Subcutaneous abdominal adipose tissue (tissue), 5 donors: ENCODE measurements at regions not wholly inside any gene's neighbourhood (a gene's known extent, or its start where the extent isn't known, plus 50 kb on each side); places are given as distances from the start of the nearest gene placed in this dataset.

Experiments used
- H3K27ac ChIP-seq: one replicate; pipeline ENCODE4 v1.7.0; 2013; ENCODE audit warnings: low read depth, mild to moderate bottlenecking, inconsistent platforms, low read length, moderate library complexity
- H3K27me3 ChIP-seq, 5 donors: one replicate each; pipeline ENCODE4 v1.7.0; 2013; ENCODE audit warnings: low read length in 5 of 5, inconsistent platforms in 1 of 5; ENCODE audit not compliant: control insufficient read depth in 5 of 5, insufficient read depth in 4 of 5
- H3K36me3 ChIP-seq, 5 donors: one replicate each; pipeline ENCODE4 v1.7.0; 2013; ENCODE audit warnings: low read length in 5 of 5; ENCODE audit not compliant: control insufficient read depth in 5 of 5, insufficient read depth in 5 of 5
- H3K4me1 ChIP-seq, 5 donors: one replicate each; pipeline ENCODE4 v1.7.0; 2013; ENCODE audit warnings: low read length in 5 of 5, mild to moderate bottlenecking in 3 of 5, moderate library complexity in 1 of 5; ENCODE audit not compliant: control insufficient read depth in 5 of 5, insufficient read depth in 5 of 5
- H3K4me3 ChIP-seq, 5 donors: one replicate each; pipeline ENCODE4 v1.7.0; 2013; ENCODE audit warnings: low read length in 5 of 5, low read depth in 1 of 5
- H3K9ac ChIP-seq, 5 donors: one replicate each; pipeline ENCODE4 v1.7.0; 2013; ENCODE audit warnings: low read length in 5 of 5, mild to moderate bottlenecking in 4 of 5, moderate library complexity in 3 of 5
- H3K9me3 ChIP-seq, 5 donors: one replicate each; pipeline ENCODE4 v1.7.0; 2013; ENCODE audit warnings: low read length in 5 of 5; ENCODE audit not compliant: control insufficient read depth in 5 of 5
- donor health status: healthy.
- donor health status: healthy.
- donor health status: healthy.
- donor health status: healthy.
- donor health status: healthy.

DNA sequence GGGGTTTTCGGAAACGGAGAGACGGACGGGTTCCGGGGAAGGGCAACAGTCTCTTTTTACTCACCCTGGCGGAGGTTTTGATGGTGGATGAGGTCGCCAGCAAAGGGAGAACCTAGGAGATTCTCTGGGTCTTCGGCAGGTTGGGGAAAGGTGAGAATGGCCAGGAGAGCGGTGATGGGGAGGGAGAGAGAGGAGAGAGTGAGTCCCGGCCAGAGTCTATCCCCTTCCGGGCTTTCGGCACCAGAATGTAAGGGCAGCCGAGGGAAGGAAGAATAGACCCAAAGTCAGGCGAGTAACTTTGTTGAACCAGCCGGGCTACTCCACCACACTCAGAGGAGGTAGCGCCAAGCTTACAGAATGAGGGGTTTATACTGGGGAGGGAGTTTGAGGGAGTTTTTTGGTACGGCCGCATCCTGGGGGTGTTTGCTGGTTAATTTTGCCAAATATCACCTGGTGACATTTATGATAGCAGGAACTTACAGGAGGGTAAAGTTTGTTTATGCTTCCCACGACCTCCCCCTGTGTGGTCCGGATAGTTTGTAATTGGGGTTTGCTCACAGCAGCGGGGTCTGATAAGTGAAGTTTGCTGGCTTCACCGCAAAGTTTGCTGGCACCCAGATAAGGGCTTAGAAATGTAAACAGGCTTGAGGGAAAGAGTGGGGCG is 141.1 kb upstream of the ETV3 start:
- H3K27ac ChIP-seq, result no peak overlapping the region
- H3K9me3 ChIP-seq, result peaks cover 0 to 3% (median 0%) of the 10 kb centered on the region in 5 donors
- peaks cover 7 to 39% (median 9%) of the 10 kb centered on the region in 5 donors for H3K27me3 ChIP-seq
- no peak overlapping the region for H3K9ac ChIP-seq
- no peaks in the 10 kb centered on the region for H3K4me1 ChIP-seq
- H3K4me3 ChIP-seq, result no peak overlapping the region
- H3K36me3 ChIP-seq, result no peaks in the 10 kb centered on the region

DNA sequence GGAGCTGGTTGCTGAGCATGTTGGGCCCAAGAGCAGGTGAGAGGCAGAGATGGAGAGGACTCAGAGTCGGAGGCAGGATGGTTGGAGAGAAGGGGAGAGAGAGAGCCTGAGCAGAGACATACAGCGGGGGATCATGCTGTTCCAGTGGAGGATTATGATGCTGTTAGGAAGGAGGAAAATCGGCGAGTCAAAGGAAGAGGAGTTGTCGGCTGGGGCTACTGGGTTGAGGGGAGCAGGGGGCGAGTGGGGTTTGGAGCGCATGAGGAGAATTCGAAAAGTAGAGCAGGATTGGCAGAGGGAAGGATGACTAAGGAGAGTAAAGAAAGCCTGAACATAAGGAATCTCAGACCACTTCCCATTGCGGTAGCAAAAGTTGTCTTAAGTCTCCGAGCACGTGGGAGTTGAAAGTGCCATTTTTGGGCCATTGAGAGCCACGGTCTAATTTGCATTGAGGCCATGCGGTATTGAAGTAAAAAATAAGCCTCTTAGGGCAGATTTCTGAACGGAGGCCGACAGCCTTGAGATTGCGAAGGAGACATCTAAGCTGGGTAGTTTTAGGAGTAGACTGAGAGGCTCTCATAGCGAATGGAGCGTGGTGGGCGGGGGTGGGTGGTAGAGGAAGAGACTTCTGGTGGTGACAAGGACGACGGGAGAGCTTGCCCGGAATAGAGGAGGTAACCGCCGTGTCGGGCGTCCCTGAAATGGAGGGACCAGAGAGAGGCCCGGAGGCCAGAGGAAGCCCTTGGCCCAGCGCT is 140.4 kb upstream of the ETV3 start:
- Histone ChIP-seq H3K27ac (no peak overlapping the region), H3K27me3 (peaks cover 7 to 35% (median 11%) of the 10 kb centered on the region in 5 donors), H3K36me3 (no peaks in the 10 kb centered on the region), H3K4me1 (no peaks in the 10 kb centered on the region), H3K9me3 (no peaks in the 10 kb centered on the region), H3K9ac (no peak overlapping the region), H3K4me3 (no peak overlapping the region)

DNA sequence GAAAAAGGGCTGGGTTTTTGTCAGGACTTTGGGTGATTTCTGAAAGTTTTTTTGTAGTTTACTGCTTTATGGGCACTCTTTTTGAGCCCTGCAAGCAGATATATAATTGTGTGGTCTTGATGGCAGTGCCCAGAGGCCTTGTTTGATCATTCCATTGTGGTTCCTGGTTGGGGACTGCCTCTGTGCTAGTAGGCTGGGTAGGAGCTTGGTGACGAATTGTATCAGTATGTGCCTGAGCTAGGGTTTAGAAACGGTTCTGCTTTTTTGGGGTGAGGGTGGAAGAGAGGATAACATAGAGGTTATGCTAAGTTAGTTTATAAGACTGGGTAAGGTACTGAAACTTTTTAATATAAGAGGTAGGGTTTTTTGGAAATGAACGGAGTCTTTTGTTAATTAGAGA is 139.7 kb upstream of the ETV3 start:
- Histone ChIP-seq H3K27ac (no peak overlapping the region), H3K9ac (no peak overlapping the region), H3K4me1 (no peaks in the 10 kb centered on the region), H3K27me3 (peaks cover 7 to 35% (median 11%) of the 10 kb centered on the region in 5 donors), H3K36me3 (no peaks in the 10 kb centered on the region), H3K4me3 (no peak overlapping the region), H3K9me3 (no peaks in the 10 kb centered on the region)

DNA sequence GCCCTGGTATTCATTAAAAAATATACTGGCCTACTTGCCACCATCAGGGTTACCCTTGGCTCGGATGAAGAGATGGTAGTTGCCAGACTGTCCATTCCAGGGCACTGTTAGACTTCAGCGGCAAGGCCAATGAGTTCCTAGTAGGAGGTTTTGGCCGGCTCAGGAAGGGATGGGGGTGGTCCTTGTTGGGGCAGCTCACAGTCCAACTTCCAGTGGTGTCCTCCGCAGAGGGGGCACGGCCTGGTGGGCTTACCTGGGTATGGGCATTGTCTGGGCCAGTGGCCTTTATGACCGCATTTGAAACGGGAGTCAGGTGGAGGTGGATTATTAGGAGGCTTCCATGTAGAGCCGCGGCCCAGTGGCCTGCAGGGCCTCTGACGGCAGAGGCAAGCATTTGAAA is 139.1 kb upstream of the ETV3 start:
- Histone ChIP-seq H3K36me3 (no peaks in the 10 kb centered on the region), H3K4me3 (no peak overlapping the region), H3K27ac (no peak overlapping the region), H3K9ac (no peak overlapping the region), H3K27me3 (peaks cover 7 to 35% (median 11%) of the 10 kb centered on the region in 5 donors), H3K9me3 (no peaks in the 10 kb centered on the region), H3K4me1 (no peaks in the 10 kb centered on the region)

DNA sequence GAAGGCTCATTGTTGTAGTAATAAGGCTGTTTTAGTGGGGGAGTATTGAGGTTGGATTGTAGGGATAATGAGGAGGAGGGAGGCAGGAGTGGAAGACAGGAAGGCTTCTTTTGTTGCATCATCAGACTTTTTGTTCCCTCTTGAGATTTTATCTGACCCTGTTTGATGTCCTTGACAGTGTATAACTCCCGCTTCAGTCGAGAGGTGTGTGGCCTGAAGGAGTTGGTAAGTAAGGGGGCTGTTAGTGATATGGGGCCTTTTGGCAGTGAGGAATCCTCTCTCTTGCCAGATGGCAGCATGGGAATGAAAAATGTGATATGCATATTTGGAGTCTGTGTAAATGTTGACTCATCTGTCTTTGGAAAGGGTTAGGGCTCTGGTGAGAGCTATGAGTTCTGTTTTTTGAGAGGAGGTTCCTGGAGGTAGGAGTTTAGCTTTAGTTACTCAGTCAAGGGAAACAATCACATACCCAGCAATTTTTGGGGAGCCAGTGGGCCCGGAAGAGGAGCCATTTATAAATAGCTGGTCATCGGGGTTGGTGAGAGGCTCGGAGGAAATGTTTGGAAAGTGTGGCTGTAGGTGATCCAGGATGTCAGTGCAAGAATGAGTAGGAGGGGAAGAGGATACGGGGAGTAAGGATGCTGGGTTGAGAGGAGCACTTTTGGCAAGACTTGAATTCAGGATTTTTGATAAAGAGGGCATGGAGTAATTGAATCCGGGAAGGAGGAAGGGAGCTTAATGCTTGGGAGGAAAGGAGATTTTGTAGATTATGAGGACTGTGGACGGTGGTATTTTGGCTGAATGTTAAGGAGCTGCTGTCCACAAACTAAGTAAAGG is 136.7 kb upstream of the ETV3 start:
- peaks cover 7 to 30% (median 10%) of the 10 kb centered on the region in 5 donors for H3K27me3 ChIP-seq

DNA sequence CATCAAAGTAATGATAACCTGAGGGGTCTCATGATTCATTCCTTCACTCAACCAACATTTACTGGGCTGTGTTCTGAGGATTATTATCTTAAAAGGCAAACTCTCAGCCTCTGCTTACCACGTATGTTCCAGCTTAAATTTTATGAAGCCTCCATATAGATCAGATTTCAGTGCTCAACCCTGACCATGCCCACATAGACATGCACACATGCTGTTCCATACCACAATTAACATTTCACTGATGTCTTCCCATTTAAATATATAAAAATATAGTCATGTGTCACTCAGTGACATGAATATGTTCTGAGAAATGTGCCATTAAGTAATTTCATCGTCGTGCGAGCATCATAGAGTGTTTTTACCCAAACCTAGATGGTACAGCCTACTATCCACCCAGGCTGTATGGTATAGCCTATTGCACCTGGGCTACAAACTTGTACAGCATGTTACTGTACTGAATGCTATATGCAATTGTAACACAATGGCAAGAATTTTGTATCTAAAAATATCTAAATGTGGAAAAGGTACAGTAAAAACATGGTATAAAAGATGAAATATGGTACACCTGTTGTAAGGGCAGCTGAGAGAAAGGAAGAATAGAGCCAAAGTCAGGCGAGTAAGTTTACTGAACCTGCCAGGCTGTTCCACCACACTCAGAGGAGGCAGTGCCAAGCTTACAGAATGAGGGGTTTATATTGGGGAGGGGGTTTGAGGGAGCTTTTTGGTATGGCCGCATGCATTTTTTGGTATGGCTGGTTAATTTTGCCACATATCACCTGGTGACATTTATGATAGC is 134.7 kb upstream of the ETV3 start:
- Histone ChIP-seq H3K36me3 (no peaks in the 10 kb centered on the region), H3K4me3 (no peak overlapping the region), H3K9ac (no peak overlapping the region), H3K27ac (no peak overlapping the region), H3K4me1 (no peaks in the 10 kb centered on the region), H3K27me3 (peaks cover 4 to 17% (median 5%) of the 10 kb centered on the region in 5 donors), H3K9me3 (peaks cover 0 to 3% (median 0%) of the 10 kb centered on the region in 5 donors)

More for the DNA sequence above, 136.7 kb upstream of the ETV3 start:
- H3K36me3 ChIP-seq, result no peaks in the 10 kb centered on the region
- no peak overlapping the region for H3K27ac ChIP-seq
- H3K9ac ChIP-seq, result no peak overlapping the region
- no peaks in the 10 kb centered on the region for H3K4me1 ChIP-seq
- peaks cover 0 to 3% (median 0%) of the 10 kb centered on the region in 5 donors for H3K9me3 ChIP-seq
- H3K4me3 ChIP-seq, result no peak overlapping the region

DNA sequence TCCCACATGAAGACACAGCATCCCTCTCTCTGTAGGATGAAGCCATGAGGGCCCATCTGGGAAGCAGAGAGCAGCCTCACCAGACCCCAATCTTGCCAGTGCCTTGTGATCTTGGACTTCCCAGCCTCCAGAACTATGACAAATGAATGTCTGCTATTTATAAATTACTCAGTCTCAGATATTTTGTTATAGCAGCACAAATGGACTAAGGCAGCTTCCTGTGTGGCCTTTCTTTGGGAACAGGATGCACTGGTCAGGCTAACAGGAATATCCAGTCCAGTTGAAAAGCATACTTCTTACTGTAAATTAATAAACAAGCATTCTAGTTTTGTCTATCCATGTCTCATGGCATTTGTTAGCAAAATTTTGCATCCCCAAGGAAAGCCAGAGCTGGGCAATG is 134.1 kb upstream of the ETV3 start:
- H3K9ac ChIP-seq, result no peak overlapping the region

DNA sequence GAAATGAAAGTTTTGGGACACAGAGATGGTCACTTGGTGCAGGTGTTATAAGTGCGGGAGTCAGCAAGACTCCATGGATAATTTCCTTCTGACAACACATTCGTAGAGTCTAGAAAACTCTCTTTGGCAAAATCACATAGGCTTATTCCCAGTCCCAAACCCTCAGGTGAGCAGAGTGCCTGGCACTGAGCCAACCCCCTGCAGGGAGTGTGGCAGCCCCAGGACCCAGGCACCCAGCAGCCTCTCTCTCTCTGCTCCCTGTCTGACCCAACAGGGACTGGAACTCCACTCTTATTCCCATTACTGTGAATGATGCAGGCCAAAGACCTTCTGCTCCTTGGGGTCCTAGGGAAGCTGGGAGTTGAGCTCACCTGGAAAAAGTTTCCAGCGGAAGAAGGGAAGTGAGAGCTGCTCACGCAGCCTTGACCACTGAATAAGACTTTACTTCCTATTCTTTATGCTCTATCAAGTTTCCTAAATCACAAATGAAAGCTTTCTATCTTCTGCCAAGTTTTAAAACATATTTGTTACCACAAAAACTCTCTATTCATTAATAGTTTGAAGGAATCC is 132.6 kb upstream of the ETV3 start:
- Histone ChIP-seq H3K36me3 (no peaks in the 10 kb centered on the region), H3K4me1 (no peaks in the 10 kb centered on the region), H3K4me3 (no peak overlapping the region), H3K27me3 (peaks cover 2 to 13% (median 4%) of the 10 kb centered on the region in 5 donors), H3K9ac (no peak overlapping the region), H3K9me3 (peaks cover 0 to 3% (median 0%) of the 10 kb centered on the region in 5 donors), H3K27ac (no peak overlapping the region)

More for the DNA sequence above, 134.1 kb upstream of the ETV3 start:
- Histone ChIP-seq H3K27me3 (peaks cover 4 to 22% (median 5%) of the 10 kb centered on the region in 5 donors), H3K4me1 (no peaks in the 10 kb centered on the region), H3K9me3 (peaks cover 0 to 3% (median 0%) of the 10 kb centered on the region in 5 donors), H3K36me3 (no peaks in the 10 kb centered on the region), H3K27ac (no peak overlapping the region), H3K4me3 (no peak overlapping the region)

DNA sequence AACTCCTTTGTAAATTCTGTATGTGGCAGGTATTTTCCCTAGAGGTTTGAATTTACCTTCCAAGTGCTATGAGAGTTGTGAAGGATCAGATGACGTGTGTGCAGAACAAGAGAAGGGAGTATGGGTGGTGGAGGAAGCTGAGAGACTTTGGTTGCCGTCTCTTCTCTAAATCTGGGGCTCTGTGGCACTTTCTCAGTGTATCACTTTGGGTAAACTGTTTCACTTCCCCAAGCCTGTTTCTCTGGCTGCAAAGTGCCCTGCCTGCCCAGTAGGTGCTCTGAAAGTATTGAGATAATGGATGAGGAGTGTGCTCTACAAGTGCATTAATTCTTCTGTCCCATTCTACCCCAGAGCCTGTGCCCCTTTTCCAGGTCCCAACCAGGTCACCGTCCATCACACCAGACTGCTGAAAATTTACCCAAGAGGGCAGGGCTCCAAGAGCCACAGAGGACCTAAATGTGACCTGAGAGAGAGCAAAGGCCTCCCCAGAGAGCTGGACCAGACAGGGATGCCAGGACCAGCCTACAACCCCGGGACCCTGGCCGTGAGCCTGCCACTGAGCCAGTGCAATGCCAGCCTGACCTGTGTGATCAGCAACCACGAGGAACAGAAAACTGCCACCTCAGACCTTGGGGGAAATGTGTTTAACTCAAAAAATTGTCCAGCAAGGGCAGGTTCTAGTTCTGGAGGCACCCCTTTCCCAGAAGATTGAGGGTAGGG is 131.6 kb upstream of the ETV3 start:
- H3K36me3 ChIP-seq, result no peaks in the 10 kb centered on the region
- peaks cover 0 to 3% (median 0%) of the 10 kb centered on the region in 5 donors for H3K9me3 ChIP-seq
- H3K27ac ChIP-seq, result no peak overlapping the region
- H3K27me3 ChIP-seq, result peaks cover 2 to 6% (median 4%) of the 10 kb centered on the region in 5 donors
- H3K4me1 ChIP-seq, result no peaks in the 10 kb centered on the region
- H3K9ac ChIP-seq, result no peak overlapping the region
- no peak overlapping the region for H3K4me3 ChIP-seq
